T-cell (primary cell): ENCODE measurements at regions not wholly inside any gene's neighbourhood (a gene's known extent, or its start where the extent isn't known, plus 50 kb on each side); places are given as distances from the start of the nearest gene placed in this dataset.
"Not testable (repeated sequence)": the region's sequence is repeated elsewhere in the genome, so short reads cannot be mapped to it uniquely, and the experiment has no call there.

Source experiments
- ATAC-seq, 4 experiments: fragments of 200-7000 bp in 3 of 4; fragments of 150-1000 bp in 1 of 4; cut with Tn5 transposase; replicated peaks in 1 of 4; 1 replicate in 3 of 4; 2 replicates in 1 of 4; pipeline ENCODE4 v1.10.0; 2021; ENCODE audit warnings: moderate library complexity in 3 of 4, mild to moderate bottlenecking in 2 of 4, moderate number of reproducible peaks in 1 of 4
- CTCF ChIA-PET, 2 donors: fragments of 300-600 bp; sonication (Branson Sonifier 250); formaldehyde crosslinking; loops; one replicate each; lab custom pipeline; 2022; ENCODE audit warnings: antibody characterized with exemption in 2 of 2; lab: Charles Lee
- POLR2A ChIA-PET, 2 donors: fragments of 300-600 bp; sonication (Branson Sonifier 250); formaldehyde crosslinking; loops; one replicate each; lab custom pipeline; 2022; ENCODE audit warnings: antibody characterized with exemption in 2 of 2; lab: Charles Lee
- DNase-seq, 35 experiments: peaks; one replicate each; pipeline versions ENCODE4 v3.0.0 to v3.0.0-alpha.2; 2013 to 2023
- H3K27ac ChIP-seq: one replicate; pipeline ENCODE4 v1.5.1; 2013; ENCODE audit warnings: low read length
- H3K27me3 ChIP-seq, 2 experiments: replicated peaks in 1 of 2; 1 replicate in 1 of 2; 2 replicates in 1 of 2; pipeline versions ENCODE4 v1.6.1 to v1.7.0; 2013; ENCODE audit warnings: low read length in 1 of 2, mixed read lengths in 1 of 2; ENCODE audit not compliant: control insufficient read depth in 2 of 2, insufficient read depth in 2 of 2; ENCODE audit errors: extremely low read depth in 1 of 2
- H3K36me3 ChIP-seq, 2 donors: 1 replicate in 1 of 2; 2 replicates in 1 of 2; pipeline versions ENCODE4 v1.6.1 to v1.7.0; 2013; ENCODE audit warnings: low read length in 1 of 2; ENCODE audit not compliant: control insufficient read depth in 2 of 2, insufficient read depth in 1 of 2; ENCODE audit errors: extremely low read depth in 1 of 2
- H3K4me1 ChIP-seq, 2 experiments: 1 replicate in 1 of 2; 2 replicates in 1 of 2; pipeline versions ENCODE4 v1.6.1 to v1.7.0; 2013; ENCODE audit warnings: low read length in 2 of 2, mixed read lengths in 1 of 2; ENCODE audit not compliant: insufficient read depth in 2 of 2, control insufficient read depth in 1 of 2; ENCODE audit errors: extremely low read depth in 1 of 2
- H3K4me3 ChIP-seq, 2 donors: 1 replicate in 1 of 2; 2 replicates in 1 of 2; pipeline versions ENCODE4 v1.5.1 to v1.7.0; 2013; ENCODE audit warnings: mild to moderate bottlenecking in 2 of 2, low read length in 1 of 2, moderate library complexity in 1 of 2; ENCODE audit not compliant: control insufficient read depth in 1 of 2; ENCODE audit errors: extremely low read depth in 1 of 2
- H3K9me3 ChIP-seq: 2 replicates; pipeline ENCODE4 v1.7.0; 2013
- H3K27ac Mint-ChIP-seq, 2 donors: one replicate each; pipeline ENCODE4 v1.8.0; 2020 to 2021; ENCODE audit warnings: mild to moderate bottlenecking in 2 of 2, mixed read lengths in 2 of 2
- H3K27me3 Mint-ChIP-seq, 2 donors: one replicate each; pipeline ENCODE4 v1.8.0; 2021 to 2022; ENCODE audit warnings: mixed read lengths in 2 of 2
- H3K36me3 Mint-ChIP-seq: one replicate; pipeline ENCODE4 v1.8.0; 2021; ENCODE audit warnings: mixed read lengths
- H3K4me1 Mint-ChIP-seq, 3 donors: one replicate each; pipeline ENCODE4 v1.8.0; 2020 to 2022; ENCODE audit warnings: mixed read lengths in 3 of 3, mild to moderate bottlenecking in 1 of 3
- H3K4me3 Mint-ChIP-seq, 3 donors: one replicate each; pipeline ENCODE4 v1.8.0; 2020 to 2022; ENCODE audit warnings: mild to moderate bottlenecking in 3 of 3, mixed read lengths in 3 of 3, moderate library complexity in 3 of 3
- H3K9me3 Mint-ChIP-seq, 3 donors: one replicate each; pipeline ENCODE4 v1.8.0; 2020 to 2022; ENCODE audit warnings: mixed read lengths in 3 of 3
- WGBS: methylation state at CpG from one replicate; pipeline ENCODE4 v1.1.5; 2013; ENCODE audit warnings: missing lambda C conversion rate; ENCODE audit not compliant: insufficient coverage; 5-methylcytosine and 5-hydroxymethylcytosine counted together

DNA sequence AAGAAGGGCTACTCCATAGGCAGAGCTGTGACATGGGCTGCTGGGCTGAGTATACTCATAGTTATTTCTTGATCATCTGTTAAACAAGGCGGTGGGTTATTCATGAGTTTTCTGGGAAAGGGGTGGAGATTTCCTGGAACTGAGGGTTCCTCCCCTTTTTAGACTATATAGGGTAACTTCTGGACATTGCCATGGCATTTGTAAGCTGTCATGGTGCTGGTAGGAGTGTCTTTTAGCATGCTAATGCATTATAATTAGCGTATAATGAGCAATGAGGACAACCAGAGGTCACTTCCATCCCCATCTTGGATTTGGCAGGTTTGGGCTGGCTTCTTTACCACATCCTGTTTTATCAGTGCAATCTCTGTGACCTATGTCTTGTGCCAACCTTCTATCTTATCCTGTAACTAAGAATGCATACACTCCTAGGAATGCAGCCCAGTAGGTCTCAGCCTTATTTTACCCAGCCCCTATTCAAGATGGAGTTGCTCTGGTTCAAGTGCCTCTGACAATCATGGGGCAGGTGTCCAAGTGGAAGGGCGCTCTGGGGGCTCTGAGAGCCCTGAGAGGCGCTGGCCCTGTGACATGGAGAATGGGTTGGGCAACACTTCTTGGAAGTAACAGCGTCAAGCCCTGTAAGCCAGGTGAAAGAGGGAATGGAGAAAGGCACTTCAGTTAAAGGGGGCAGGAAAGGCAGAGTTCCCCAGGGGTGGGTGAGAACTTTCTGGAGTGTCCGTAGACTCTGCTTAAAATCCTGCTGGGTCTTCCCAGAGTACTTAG lies 354.2 kb upstream of the SULF2 start:
- H3K9me3 Mint-ChIP-seq: peaks cover 0 to 5% (median 0%) of the 10 kb centered on the region in 3 donors
- H3K27ac Mint-ChIP-seq: no peak overlapping the region
- H3K27me3 Mint-ChIP-seq: peaks cover 12 to 39% of the 10 kb centered on the region in 2 donors
- no peaks in the 10 kb centered on the region for H3K4me1 Mint-ChIP-seq
- Histone ChIP-seq H3K27me3 (peaks cover 0 to 24% of the 10 kb centered on the region in 2 experiments), H3K36me3 (no peaks in the 10 kb centered on the region), H3K27ac (no peak overlapping the region), H3K4me3 (no peak overlapping the region), H3K9me3 (no peaks in the 10 kb centered on the region), H3K4me1 (no peaks in the 10 kb centered on the region)
- no peak for ATAC-seq
- ChIA-PET CTCF (no interaction called here), POLR2A (no interaction called here)
- DNase-seq: no peak
- H3K4me3 Mint-ChIP-seq: no peak overlapping the region
- 66% methylated on average over 3 of the region's 6 CpGs for WGBS
- no peaks in the 10 kb centered on the region for H3K36me3 Mint-ChIP-seq

GRCh38 chr20:48132834-48133233 lies 347.6 kb upstream of the SULF2 start:
- H3K9me3 Mint-ChIP-seq: peaks cover 0 to 9% (median 8%) of the 10 kb centered on the region in 3 donors
- no peaks in the 10 kb centered on the region for H3K4me1 ChIP-seq
- H3K27me3 ChIP-seq: peaks cover 0 to 17% of the 10 kb centered on the region in 2 experiments
- no peak overlapping the region for H3K27ac Mint-ChIP-seq
- H3K9me3 ChIP-seq: no peaks in the 10 kb centered on the region
- H3K4me1 Mint-ChIP-seq: no peaks in the 10 kb centered on the region
- no peak for DNase-seq
- H3K27ac ChIP-seq: no peak overlapping the region
- no peaks in the 10 kb centered on the region for H3K36me3 ChIP-seq
- H3K4me3 ChIP-seq: no peak overlapping the region
- H3K36me3 Mint-ChIP-seq: no peaks in the 10 kb centered on the region
- peaks cover 20 to 22% of the 10 kb centered on the region in 2 donors for H3K27me3 Mint-ChIP-seq
- H3K4me3 Mint-ChIP-seq: no peak overlapping the region
- CTCF ChIA-PET: no interaction called here
- no peak for ATAC-seq
- POLR2A ChIA-PET: no interaction called here

DNA sequence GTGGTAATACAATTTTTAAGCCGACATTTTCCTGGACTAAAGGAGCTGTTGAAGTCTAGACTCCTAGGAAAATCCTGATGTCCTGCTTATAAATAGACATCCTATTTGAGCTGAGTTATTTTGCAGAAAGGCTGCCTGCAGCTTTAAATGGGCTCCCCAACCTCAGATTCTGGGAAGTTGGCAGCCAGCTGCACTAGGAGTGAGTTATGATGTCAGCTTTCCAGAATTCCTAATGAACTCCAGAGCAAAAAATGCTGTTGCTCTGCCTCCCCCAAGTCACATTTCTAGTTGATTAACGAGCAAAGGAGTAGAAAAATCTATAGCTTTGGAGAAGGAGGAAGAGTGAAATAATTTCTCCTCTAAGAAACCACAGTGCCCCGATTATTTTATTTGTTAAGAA lies 346.3 kb upstream of the SULF2 start:
- no peak overlapping the region for H3K27ac ChIP-seq
- Mint-ChIP-seq H3K27ac (no peak overlapping the region), H3K36me3 (no peaks in the 10 kb centered on the region), H3K4me1 (no peaks in the 10 kb centered on the region), H3K9me3 (peaks cover 0 to 9% (median 8%) of the 10 kb centered on the region in 3 donors), H3K27me3 (peaks cover 18 to 19% of the 10 kb centered on the region in 2 donors), H3K4me3 (no peak overlapping the region)
- H3K27me3 ChIP-seq: peaks cover 0 to 9% of the 10 kb centered on the region in 2 experiments
- H3K4me1 ChIP-seq: no peaks in the 10 kb centered on the region
- ATAC-seq (no peak), DNase-seq (no peak)
- H3K9me3 ChIP-seq: no peaks in the 10 kb centered on the region
- H3K4me3 ChIP-seq: no peak overlapping the region
- H3K36me3 ChIP-seq: no peaks in the 10 kb centered on the region
- WGBS: no CpG with 5 or more reads among the region's 3 CpGs
- ChIA-PET CTCF (no interaction called here), POLR2A (no interaction called here)

GRCh38 chr20:48129345-48129942 lies 344.2 kb upstream of the SULF2 start:
- Mint-ChIP-seq H3K27ac (no peak overlapping the region), H3K4me3 (no peak overlapping the region), H3K4me1 (no peaks in the 10 kb centered on the region), H3K27me3 (peaks cover 13 to 14% of the 10 kb centered on the region in 2 donors), H3K36me3 (no peaks in the 10 kb centered on the region), H3K9me3 (peaks cover 0 to 9% (median 8%) of the 10 kb centered on the region in 3 donors)
- DNase-seq (no peak), ATAC-seq (no peak)
- Histone ChIP-seq H3K4me1 (no peaks in the 10 kb centered on the region), H3K36me3 (no peaks in the 10 kb centered on the region), H3K27ac (no peak overlapping the region), H3K4me3 (no peak overlapping the region), H3K9me3 (no peaks in the 10 kb centered on the region), H3K27me3 (peaks cover 0 to 17% of the 10 kb centered on the region in 2 experiments)
- ChIA-PET POLR2A (no interaction called here), CTCF (no interaction called here)
- WGBS: 80% methylated on average over 2 of the region's 5 CpGs

DNA sequence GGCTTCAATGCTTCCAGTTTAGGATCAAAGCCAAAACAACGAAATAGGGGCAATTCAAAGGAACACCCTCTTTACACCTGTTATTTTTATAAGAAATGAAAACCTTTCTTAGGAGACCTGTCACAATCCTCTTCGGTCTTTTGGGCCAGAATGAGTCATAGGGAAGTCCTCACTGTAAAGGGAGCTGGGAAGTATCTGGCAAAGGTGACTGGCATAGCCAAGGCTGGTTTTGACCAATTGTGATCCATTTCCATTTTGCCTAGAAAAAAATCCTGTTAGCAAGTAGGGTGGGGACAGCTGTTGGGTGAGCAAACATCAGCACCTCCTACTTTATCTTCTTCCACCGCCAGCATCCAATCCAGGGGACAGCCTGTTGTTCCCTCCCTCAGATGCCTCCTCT lies 343.2 kb upstream of the SULF2 start:
- DNase-seq (no peak), ATAC-seq (no peak)
- Histone ChIP-seq H3K9me3 (no peaks in the 10 kb centered on the region), H3K27ac (no peak overlapping the region), H3K4me3 (no peak overlapping the region), H3K27me3 (peaks cover 0 to 17% of the 10 kb centered on the region in 2 experiments), H3K36me3 (no peaks in the 10 kb centered on the region), H3K4me1 (no peaks in the 10 kb centered on the region)
- Mint-ChIP-seq H3K36me3 (no peaks in the 10 kb centered on the region), H3K27me3 (peaks cover 9% of the 10 kb centered on the region in 2 donors), H3K4me1 (no peaks in the 10 kb centered on the region), H3K4me3 (no peak overlapping the region), H3K27ac (no peak overlapping the region), H3K9me3 (peaks cover 0 to 9% (median 8%) of the 10 kb centered on the region in 3 donors)
- WGBS: 100% methylated on average over 1 of the region's 3 CpGs
- CTCF ChIA-PET: no interaction called here
- POLR2A ChIA-PET: no interaction called here

- DNase-seq, H3K27ac ChIP-seq, POLR2A ChIA-PET, H3K9me3 ChIP-seq, H3K36me3 ChIP-seq, H3K27me3 Mint-ChIP-seq, H3K9me3 Mint-ChIP-seq, H3K4me1 Mint-ChIP-seq, H3K4me3 ChIP-seq, ATAC-seq, H3K27ac Mint-ChIP-seq, CTCF ChIA-PET, H3K4me3 Mint-ChIP-seq, H3K4me1 ChIP-seq, H3K36me3 Mint-ChIP-seq: not testable (repeated sequence)
- peaks cover 0 to 17% of the 10 kb centered on the region in 2 experiments for H3K27me3 ChIP-seq
- WGBS: no CpG with 5 or more reads among the region's 10 CpGs
Measured at GRCh38 chr20:48127964-48128363, 342.7 kb upstream of the SULF2 start.
